GM18861 (cell line): ENCODE measurements at regions not wholly inside any gene's neighbourhood (a gene's known extent, or its start where the extent isn't known, plus 50 kb on each side); places are given as distances from the start of the nearest gene placed in this dataset.
"Not testable (repeated sequence)": the region's sequence is repeated elsewhere in the genome, so short reads cannot be mapped to it uniquely, and the experiment has no call there.

Source experiments
- ATAC-seq: cut with Tn5 transposase; IDR thresholded peaks from one replicate; pipeline ENCODE4 v1.9.1; 2021; ENCODE audit not compliant: unreplicated experiment

GRCh38 chr13:78540058-78540457, 63.3 kb downstream of the POU4F1 start:
- ATAC-seq = no peak

DNA sequence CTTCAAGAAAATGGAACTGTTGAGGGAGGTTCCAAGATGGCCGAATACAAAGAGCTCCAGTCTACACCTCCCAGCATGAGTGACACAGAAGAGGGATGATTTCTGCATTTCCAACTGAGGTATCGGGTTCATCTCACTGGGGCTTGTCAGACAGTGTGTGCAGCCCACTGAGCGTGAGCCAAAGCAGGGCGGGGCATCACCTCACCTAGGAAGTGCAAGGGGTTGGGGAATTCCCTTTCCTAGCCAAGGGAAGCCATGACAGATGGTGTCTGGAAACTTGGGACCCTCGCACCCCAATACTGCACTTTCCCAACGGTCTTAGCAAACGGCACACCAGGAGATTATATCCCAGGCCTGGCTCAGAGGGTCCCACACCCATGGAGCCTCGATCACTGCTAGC, 77.3 kb downstream of the POU4F1 start:
- not testable (repeated sequence) for ATAC-seq

DNA sequence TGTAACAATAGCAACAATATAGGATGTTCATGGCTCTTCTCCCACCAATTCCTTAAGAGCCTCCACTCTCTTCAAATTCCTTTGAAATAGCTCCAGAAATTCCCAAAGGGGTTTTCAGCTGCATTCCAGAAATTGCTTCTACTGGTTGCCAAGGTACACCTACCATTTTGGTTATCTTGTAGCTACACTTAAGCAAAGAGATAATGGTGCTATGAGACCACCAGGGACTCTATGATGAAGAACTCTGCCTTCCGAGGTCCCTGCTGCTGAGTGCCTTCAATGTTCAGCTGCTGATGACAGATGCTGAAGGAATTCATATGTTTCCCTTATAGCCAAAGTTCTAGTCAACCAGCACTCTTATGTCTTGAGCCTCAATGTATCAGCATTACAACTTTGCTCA, 78.4 kb downstream of the POU4F1 start:
- no peak for ATAC-seq

DNA sequence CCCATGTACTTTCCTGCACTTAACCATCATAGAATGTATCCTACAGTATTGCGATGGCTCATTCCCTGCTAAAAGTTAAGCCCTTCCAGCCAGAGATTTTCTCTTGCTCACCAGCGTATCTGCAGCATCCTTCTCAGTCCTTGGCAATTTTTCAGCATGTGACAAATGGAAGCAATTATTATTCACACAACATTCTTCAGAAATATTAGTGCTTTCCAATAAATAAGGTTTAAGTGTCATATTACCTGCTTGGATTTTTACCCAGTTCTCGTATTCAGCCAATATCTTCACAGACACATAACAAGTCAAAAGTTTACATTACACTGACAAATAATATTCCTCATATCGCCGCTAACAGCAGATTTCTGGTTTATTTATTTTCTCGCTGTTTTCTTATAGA, 82.3 kb downstream of the POU4F1 start:
- ATAC-seq = no peak

DNA sequence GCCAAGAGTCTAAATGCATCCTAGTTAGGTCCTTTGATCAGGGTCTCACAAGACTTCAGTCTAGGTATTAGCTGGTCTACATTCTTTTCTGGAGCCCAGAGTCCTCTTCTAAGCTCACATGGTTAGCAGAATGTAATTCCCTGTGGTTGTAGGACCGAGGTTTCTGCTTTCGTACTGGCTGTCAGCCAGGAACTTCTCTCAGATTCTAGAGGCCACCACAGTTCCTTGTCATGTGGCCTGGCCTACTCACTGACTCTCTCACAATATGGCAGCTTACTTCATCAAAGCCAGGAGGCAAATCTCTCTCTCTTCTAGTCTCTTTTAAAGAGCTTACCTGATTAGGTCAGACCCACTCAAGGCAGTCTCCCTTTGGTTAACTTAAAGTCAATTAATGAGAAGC, 82.9 kb downstream of the POU4F1 start:
- no peak for ATAC-seq

DNA sequence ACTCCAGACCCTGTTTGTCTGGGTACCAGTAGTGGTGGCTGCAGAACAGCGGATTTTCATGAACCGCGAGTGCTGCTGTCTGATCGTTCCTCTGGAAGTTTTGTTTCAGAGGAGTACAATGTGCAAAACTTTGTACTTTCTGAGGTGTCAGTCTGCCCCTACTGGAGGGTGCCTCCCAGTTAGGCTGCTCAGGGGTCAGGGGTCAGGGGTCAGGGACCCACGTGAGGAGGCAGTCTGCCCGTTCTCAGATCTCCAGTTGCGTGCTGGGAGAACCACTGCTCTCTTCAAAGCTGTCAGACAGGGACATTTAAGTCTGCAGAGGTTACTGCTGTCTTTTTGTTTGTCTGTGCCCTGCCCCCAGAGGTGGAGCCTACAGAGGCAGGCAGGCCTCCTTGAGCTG, 84.9 kb downstream of the POU4F1 start:
- ATAC-seq = not testable (repeated sequence)

- ATAC-seq = no peak
Measured at GRCh38 chr13:78499802-78500201, 103.5 kb downstream of the POU4F1 start.

- no peak for ATAC-seq
Measured at GRCh38 chr13:78497702-78498355, 105.5 kb downstream of the POU4F1 start.

GRCh38 chr13:78491978-78492377, 111.4 kb downstream of the POU4F1 start:
- no peak for ATAC-seq

DNA sequence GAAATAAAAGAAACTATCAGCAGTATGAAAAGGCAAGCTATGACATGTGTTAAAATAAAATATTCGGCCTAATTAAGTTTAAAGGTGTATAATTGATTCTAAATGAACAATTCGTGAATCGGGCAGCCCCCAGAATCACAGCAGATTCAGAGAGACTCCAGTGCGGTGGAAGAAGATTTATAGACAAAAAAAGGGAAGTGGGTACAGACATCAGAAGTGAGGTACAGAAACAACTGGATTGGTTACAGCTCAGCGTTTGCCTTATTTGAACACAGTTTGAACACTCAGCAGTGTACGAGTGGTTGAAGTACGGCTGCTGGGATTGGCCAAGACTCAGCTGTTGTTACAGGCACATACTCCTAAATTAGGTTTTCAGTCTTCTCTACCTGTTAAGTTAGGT, 113.1 kb downstream of the POU4F1 start:
- ATAC-seq = not testable (repeated sequence)

DNA sequence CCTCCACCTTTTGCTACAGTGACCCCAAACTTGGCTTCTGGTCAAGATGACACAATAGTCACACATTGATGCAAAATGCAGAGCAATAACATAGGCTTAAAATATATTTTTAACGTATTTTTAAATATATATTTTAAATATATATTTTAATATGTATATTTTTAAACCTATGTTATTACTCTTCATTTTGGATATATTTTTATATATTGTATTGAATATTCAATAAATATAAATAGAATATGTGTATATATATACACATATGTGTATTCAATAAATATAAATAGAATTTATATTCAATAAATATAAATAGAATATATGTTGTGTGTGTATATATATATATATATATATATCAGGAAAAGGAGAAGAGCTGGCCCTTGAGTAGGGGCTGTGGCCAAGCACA, 115.6 kb downstream of the POU4F1 start:
- ATAC-seq = no peak

DNA sequence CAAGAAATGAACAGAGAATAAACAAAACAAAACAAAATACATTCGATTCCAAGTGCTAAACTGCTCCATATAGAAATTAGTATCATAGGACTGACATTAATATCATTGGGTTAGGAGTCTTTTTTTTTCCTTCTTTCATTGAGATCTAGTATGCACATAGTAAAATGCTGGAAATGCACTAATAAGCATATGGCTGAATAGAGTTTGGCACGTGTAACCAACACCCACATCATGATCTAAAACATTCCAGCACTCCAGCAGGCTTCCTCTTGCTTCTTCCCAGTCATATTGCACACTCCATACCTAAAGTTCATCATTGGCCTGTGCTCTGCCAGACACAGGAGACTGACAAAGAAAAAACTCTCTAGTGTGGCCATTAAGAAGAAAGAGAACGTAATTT, 117.5 kb downstream of the POU4F1 start:
- no peak for ATAC-seq

- ATAC-seq = no peak
Measured at GRCh38 chr13:78478183-78478582, 125.2 kb downstream of the POU4F1 start.

GRCh38 chr13:78476910-78477309, 126.4 kb downstream of the POU4F1 start:
- no peak for ATAC-seq

- no peak for ATAC-seq
Measured at GRCh38 chr13:78468621-78469020, 134.7 kb downstream of the POU4F1 start.

- ATAC-seq = no peak
Measured at GRCh38 chr13:78465250-78465649, 138.1 kb downstream of the POU4F1 start.

DNA sequence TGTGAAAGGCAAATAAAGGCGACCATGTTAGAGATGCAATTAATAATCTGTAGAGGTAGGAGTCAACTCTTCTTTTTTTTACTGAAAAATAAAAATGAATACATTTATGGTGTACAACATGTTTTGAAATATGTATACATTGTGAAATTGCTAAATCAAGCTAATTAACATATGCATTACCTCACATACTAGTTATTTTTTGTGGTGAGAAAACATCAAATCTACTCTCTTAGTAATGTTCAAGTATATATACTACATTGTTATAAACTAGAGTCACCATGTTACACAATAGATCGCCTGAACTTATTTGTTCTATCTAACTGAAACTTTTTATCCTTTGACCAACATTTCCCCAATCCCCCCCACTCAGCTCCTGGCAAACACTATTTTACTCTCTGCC, 143.2 kb downstream of the POU4F1 start:
- ATAC-seq = no peak

DNA sequence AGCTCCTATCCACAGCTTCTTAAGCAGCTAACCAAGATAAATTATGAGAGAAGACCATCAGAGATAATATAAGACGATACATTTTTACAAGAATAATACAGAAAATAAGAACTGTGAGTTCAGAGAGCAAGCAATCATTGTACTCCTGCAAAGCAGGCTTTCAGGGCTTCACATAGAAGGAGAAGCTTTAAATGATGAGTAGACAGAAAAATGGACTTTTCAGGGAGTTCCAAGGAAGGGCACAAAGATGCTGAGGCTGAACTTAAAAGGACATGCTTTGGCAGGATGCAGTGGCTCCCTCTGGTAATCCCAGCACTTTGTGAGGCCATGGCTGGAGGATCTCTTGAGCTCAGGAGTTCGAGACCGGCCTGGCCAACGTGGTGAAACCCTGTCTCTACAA, 159.5 kb downstream of the POU4F1 start:
- no peak for ATAC-seq

- ATAC-seq = no peak
Measured at GRCh38 chr13:78437781-78438180, 165.6 kb downstream of the POU4F1 start.

DNA sequence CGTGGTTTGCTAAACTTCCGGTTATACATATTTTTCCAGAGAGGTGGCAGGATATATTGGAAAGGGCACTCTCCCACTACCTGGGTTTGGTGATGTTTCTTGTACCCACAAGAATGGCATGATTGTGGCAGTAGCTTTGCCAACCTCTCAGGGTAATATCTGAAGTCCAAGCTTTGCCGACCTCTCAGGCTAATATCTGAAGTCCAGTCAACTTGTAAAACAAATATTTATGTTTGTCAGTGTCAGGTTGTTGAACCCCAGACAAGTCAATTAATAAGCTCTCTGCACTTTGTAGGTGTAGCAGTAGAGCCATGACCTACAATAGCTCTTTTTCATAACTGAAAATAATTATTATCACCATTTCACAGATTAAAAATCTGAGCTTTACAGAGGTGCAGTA, 167.0 kb downstream of the POU4F1 start:
- no peak for ATAC-seq

- no peak for ATAC-seq
Measured at GRCh38 chr13:78431328-78431727, 172.0 kb downstream of the POU4F1 start.

DNA sequence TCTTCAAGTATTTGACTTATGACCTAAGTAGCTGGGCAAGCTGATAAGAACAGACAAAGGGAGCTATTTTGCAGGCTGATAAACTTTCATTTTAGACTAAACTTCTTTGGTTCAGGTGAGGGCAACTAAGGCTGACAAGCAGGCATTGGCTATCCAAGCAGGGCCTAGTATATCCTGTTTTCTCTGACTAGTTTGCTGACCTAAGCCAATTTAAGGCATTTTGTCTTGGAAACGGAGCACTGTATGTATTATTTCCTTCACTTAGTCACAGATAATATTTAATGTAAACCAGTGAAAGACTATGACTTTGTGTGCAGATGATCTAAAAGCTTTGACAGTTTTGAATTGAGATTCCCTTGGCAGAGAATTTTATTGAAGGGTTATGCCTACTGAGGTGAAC, 172.5 kb downstream of the POU4F1 start:
- ATAC-seq = no peak

GRCh38 chr13:78430166-78430791, 173.1 kb downstream of the POU4F1 start:
- ATAC-seq = no peak
